Stimulated activated CD8-positive, alpha-beta memory T cell treated with anti-CD3 and anti-CD28 coated beads, Interleukin-15, amount 100 ng/mL, for 1 hour (primary cell): ENCODE measurements at regions not wholly inside any gene's neighbourhood (a gene's known extent, or its start where the extent isn't known, plus 50 kb on each side); places are given as distances from the start of the nearest gene placed in this dataset.
"Not testable (repeated sequence)": the region's sequence is repeated elsewhere in the genome, so short reads cannot be mapped to it uniquely, and the experiment has no call there.

ENCODE experiments used
- DNase-seq: peaks from one replicate; pipeline ENCODE4 v3.0.0-alpha.2; 2020; ENCODE audit warnings: low read depth

GRCh38 chr11:38562562-38562961 lies 1964.5 kb upstream of the RAG2 start:
- DNase-seq = no peak

DNA sequence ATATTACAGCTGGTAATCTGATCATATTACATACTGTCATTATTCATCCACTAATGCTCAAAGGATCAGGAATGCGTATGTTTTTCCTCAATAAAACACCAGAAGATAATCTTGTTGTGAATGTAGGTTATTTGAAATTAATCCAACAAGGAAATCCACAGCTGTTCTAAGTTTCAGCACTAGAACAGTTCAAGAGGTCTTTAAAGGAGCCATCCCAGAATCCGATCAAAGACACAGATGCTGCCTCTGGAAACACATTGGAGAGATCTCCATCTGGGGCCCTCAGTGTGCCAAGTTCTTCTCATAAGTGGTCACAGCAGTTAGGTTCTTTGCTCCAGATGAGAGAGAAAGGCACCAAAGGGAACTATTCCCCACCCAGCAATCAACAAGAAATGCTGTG lies 1955.1 kb upstream of the RAG2 start:
- no peak for DNase-seq

- DNase-seq = no peak
Observed at GRCh38 chr11:38547462-38547861, 1949.4 kb upstream of the RAG2 start.

GRCh38 chr11:38543986-38544385 lies 1946.0 kb upstream of the RAG2 start:
- DNase-seq = no peak

- no peak for DNase-seq
Observed at GRCh38 chr11:38543311-38543710, 1945.3 kb upstream of the RAG2 start.

- DNase-seq = no peak
Observed at GRCh38 chr11:38538866-38539680, 1941.0 kb upstream of the RAG2 start.

DNA sequence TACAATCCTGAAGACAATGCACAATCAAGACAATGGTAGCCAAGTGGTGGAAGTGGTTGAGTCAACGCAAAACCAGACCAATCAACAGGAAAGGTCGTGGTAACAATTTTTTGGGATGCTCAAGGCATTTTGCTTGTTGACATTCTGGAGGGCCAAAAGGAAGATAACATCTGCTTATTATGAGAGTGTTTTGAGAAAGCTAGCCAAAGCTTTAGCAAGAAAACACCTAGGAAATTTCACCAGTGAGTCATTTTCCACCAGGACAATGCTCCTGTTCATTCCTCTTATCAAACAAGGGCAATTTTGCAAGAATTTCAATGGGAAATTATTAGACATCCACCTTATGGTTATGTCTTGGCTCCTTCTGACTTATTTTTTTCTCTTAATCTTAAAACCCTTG lies 1932.2 kb upstream of the RAG2 start:
- no peak for DNase-seq

DNA sequence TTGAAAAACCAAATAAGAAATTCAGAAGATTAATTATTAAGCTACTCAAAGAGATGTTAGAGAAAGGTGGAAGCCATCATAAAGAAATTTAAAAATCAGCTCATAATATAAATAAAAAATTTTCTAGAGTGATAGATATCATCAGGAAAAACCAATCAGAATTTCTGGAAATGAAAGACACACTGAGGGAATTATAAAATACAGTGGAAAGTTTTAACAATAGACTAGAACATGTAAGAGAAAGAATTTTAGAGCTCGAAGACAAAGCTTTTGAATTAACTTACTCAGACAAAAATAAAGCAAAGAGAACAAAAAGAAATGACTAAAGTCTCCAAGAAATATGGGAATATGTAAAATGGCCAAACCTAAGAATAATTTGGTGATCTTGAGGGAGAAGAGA lies 1926.9 kb upstream of the RAG2 start:
- DNase-seq = no peak

DNA sequence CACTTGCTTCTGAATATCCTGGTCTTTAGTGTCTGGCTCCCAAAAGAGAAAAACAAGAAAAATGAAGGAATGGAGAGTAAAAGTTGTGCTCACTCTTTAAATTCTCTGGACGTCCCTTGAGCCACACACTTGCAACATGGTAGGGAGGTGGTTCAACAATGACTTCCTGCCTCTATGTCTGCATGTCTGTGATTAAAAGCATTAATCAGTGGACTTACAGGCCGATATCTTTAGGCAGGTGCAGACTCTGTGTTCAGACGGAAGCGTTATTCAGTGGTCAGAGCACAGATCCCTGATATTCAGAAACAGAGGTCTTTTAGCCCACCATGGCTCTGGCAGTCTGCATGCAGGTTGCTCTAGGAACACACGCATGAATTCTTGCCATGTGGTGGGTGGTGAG lies 1920.0 kb upstream of the RAG2 start:
- no peak for DNase-seq

DNA sequence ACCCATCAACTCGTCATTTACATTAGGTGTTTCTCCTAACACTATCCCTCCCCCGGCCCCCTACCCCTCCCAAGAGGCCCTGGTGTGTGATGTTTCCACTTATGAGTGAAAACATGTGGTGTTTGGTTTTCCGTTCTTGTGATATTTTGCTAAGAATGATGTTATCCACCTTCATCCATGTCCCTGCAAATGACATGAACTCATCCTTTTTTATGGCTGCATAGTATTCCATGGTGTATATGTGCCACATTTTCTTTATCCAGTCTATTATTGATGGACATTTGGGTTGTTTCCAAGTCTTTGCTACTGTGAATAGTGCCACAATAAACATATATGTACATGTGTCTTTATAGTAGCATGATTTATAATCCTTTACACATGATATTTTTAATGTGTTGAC lies 1914.8 kb upstream of the RAG2 start:
- not testable (repeated sequence) for DNase-seq

DNA sequence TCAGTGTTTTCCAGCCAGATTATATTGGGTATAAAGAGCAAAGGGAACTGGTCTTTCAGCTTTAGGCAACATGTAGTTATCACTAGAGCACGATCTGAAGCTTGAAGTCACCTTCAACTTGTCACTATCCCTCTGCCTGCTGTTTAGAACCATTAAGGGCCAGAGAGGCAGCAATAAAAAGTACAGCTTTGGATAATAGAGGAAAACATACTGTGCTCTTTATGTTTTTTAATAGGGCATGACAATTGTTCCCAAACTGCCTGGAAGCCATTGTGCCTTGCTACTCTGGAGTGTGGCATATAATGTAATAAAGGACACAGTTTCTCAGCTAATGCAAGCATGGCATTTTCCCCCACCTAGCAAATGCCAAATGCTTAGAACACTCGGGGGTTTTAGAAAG lies 1912.0 kb upstream of the RAG2 start:
- DNase-seq = no peak

DNA sequence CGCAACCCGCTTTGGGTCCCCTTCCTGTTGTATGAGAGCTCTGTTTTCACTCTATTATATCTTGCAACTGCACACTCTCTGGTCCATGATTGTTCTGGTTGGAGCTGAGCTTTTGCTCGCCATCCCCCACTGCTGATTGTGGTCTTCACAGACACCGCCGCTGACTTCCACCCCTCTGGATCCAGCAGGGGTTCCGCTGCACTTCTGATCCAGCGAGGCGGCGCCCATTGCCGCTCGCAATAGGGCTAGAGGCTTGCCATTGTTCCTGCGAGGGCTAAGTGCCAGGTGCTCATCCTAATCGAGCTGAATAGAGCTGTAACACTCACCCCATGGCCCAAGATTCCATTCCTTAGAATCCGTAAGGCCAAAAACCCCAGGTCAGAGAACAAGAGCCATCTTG lies 1905.8 kb upstream of the RAG2 start:
- no peak for DNase-seq

- no peak for DNase-seq
Observed at GRCh38 chr11:38498721-38499120, 1900.7 kb upstream of the RAG2 start.

DNA sequence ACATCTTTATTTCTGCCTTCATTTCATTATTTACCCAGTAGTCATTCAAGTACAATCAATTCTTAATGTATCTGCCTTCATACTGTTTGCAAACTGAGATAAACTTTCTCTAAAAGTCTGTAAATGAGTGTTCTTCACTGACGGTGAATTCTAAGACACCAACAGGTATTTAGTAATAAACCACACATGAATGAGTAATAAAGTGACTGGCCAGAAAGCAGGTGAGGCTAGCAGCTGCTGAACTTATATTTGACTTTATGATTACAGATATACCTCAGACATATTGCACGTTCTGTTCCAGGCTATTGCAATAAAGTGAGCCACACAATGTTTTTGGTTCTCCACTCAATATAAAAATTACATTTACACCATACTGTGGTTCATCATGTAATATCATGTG lies 1894.0 kb upstream of the RAG2 start:
- DNase-seq = no peak

- no peak for DNase-seq
Observed at GRCh38 chr11:38481391-38481790, 1883.4 kb upstream of the RAG2 start.

DNA sequence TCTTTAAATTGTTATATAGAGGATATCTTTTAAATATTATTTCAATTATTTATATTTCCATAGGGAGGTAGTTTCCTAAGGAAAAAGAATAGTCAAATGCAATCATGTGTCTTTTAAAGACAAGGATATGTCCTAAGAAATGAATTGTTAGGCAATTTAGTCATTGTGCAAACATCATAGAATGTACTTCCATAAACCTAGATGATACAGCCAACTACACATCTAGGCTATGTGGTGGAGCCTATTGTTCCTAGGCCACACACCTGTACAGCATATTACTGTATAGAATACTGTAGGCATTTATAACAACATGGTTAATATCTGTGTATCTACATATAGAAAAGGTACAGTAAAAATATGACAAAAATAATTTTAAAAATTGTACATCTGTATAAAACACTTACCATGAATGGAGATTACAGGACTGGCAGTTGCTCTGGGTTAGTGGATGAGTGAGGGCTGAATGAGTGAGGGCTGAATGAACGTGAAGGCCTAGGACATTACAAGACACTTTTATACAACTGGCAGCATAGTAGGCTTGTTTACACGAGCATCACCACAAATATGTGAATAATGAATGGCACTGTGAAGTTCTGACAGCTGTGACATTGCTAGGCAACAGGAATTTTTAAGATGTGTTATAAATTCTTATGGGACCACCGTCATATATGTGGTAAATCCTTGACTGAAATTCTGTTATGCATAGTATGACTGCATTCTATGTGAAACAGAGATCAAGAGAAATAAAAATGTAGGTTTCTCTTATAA lies 1879.0 kb upstream of the RAG2 start:
- DNase-seq = no peak

DNA sequence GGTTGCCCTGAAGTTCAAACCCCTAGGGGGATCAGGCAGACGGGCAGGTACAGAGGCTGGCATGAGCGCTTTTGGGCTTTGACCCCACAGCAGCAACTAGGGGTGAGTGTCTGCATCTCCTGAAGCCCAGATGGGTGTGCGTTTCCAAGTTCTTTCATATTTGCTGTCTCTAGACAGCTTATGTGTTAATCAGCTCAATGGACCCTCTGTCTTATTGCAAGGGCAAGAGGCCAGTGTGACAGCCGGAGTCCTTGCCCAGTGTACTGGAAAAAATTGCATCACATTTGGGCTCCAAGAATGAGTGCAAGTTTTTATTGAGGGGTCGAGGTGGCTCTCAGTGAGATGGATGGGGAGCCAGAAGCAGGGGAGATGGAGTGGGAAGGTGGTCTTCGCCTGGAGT lies 1863.7 kb upstream of the RAG2 start:
- no peak for DNase-seq

DNA sequence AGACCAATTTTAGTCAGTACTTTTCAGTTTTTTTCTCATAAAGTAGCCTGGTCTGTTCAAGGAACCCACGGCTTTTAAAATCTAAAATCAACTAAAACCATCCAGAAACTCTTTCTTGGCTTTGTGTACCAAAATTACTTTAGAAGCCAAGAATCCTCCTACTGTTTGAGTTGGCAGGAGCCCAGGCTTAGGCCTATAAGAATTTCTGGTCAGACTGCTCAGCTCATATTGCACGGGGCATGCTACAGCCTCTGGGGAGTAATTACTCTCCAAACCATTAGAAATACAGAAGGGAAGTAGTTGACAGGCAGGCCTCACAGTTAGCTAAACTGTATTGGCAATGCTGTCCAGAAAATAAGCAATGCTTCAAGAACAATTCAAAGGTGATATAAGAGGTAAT lies 1862.9 kb upstream of the RAG2 start:
- DNase-seq = no peak

DNA sequence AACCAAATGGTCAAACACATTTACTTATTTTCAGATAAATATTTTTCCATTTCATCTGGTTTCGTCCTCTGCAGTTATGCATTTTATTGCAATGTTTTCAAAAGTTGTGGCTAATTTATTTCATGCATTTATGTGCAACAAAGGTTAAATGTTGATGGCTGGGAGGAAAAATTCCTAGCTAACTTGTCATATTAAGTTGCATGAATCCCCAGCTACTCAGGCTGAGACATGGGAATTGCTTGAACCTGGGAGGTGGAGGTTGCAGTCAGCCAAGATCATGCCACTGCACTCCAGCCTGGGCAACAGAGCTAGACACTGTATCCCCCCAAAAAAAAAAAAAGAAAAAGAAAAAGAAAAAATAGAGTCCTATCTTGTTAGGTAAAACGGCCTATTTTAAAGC lies 1862.4 kb upstream of the RAG2 start:
- no peak for DNase-seq

- no peak for DNase-seq
Observed at GRCh38 chr11:38456371-38456770, 1858.3 kb upstream of the RAG2 start.

DNA sequence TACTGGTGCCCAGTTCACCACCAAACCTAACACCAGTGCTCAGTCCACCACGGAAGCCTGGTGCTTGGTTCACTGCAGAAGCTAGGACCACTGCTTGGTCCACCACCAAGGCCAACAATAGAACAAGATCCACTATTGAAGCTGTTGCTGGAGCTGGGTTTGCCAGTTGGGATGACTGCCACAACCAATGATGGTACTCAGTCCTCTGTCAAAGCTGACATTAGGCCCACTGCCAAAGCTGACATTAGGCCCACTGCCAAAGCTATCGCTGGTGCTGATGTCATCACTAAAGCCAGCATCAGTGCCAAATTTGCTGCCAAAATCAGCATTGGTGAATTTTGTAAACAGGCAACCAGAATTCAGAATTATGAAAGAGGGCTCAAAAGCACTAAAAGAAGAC lies 1850.2 kb upstream of the RAG2 start:
- DNase-seq = no peak

GRCh38 chr11:38446336-38446735 lies 1848.3 kb upstream of the RAG2 start:
- no peak for DNase-seq

DNA sequence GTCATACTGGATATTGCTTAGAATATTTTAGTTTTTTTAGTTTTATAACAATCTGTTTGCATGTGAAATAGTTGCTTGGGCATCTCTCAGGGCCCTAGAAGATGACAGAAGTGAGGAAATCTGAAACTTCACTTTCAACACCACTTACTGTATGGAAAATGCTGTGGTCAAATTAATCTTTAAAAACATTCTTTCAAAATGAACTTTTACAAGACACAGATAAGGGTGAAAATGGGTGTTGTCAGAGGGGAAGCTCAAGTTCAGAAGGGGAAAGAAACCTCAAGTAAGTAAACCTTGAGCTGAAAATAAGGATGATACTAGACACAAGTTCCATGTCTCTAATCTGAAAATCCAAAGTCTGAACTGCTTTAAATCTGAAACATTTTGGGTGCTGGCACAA lies 1840.1 kb upstream of the RAG2 start:
- no peak for DNase-seq

DNA sequence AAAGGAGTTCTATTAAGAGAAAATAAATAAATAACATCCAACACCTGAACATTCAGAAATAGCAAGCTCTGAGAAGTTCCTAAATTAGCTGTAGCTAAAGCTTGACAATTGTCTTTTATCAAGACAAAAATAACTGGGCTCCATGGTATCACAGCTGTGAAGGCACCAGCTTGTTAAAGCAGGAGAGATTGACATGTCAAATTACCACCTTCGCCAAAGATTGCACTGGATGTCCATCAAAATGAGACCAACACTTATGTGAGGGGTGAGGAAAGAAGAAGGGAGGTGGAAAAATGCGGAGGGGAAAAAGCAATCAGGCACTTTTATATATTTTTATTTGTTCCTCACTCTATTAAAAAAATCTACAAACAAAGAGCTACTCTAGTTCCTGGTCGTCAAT lies 1827.5 kb upstream of the RAG2 start:
- DNase-seq = no peak
